ENCODE measurements at regions not wholly inside any gene's neighbourhood (a gene's known extent, or its start where the extent isn't known, plus 50 kb on each side); places are given as distances from the start of the nearest gene placed in this dataset.
"Not testable (repeated sequence)": the region's sequence is repeated elsewhere in the genome, so short reads cannot be mapped to it uniquely, and the experiment has no call there.

- intact Hi-C loops (cut with micrococcal nuclease): no loop called here
Observed at GRCh38 chr6:6080975-6081374, 74.2 kb upstream of the NRN1 start.

DNA sequence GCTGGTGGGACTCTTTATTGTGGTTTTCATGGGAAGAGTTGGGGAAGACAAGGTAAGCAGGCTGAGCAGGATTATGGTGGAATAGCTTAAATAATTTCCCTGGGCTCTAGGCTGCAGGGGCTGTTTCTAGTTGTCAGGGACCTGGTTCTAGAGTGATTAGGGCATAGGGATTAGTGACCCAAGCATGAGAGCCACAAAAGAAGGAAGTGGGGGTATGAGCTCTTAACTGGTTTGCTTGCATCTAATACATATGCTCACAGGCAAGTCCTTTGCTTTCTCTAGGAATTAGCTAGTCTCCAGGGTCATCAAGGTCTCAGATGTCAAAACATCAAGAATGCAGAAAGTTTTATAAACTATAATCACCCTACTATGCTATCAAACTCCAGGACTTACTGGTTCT, 67.5 kb upstream of the NRN1 start:
- H3K27ac ChIP-seq (ENCODE audit: low read length): no peak overlapping the region
- no peak overlapping the region for H3K27ac Mint-ChIP-seq
- ATAC-seq (no peak), DNase-seq (no peak)
- H3K27me3 Mint-ChIP-seq (ENCODE audit: low read depth in 2 of 2): peaks cover 52 to 82% of the 10 kb centered on the region in 2 donors
- intact Hi-C loops (cut with micrococcal nuclease): no loop called here
- H3K9me3 ChIP-seq (ENCODE audit: control insufficient read depth, insufficient read depth, low read length): no peaks in the 10 kb centered on the region
- no peaks in the 10 kb centered on the region for H3K4me1 ChIP-seq (ENCODE audit: control insufficient read depth, insufficient read depth, low read length)
- TF ChIP-seq CTCF (IDR thresholded peaks at IDR 0.05): no peak
- no peak overlapping the region for H3K4me3 Mint-ChIP-seq
- no peaks in the 10 kb centered on the region for H3K36me3 ChIP-seq (ENCODE audit: control insufficient read depth, insufficient read depth, low read length)
- H3K27me3 ChIP-seq (ENCODE audit: control insufficient read depth, insufficient read depth, low read length): peaks cover 8% of the 10 kb centered on the region
- no peaks in the 10 kb centered on the region for H3K36me3 Mint-ChIP-seq
- H3K4me3 ChIP-seq (ENCODE audit: low read length): no peak overlapping the region
- no peaks in the 10 kb centered on the region for H3K9me3 Mint-ChIP-seq
- H3K4me1 Mint-ChIP-seq: no peaks in the 10 kb centered on the region

More at GRCh38 chr6:6080975-6081374, 74.2 kb upstream of the NRN1 start:
- H3K27me3 Mint-ChIP-seq (ENCODE audit: low read depth in 2 of 2): peaks cover 21 to 26% of the 10 kb centered on the region in 2 donors
- Histone ChIP-seq H3K4me1 (ENCODE audit: control insufficient read depth, insufficient read depth, low read length) (no peaks in the 10 kb centered on the region), H3K9me3 (ENCODE audit: control insufficient read depth, insufficient read depth, low read length) (no peaks in the 10 kb centered on the region), H3K27me3 (ENCODE audit: control insufficient read depth, insufficient read depth, low read length) (no peaks in the 10 kb centered on the region), H3K4me3 (ENCODE audit: low read length) (no peak overlapping the region), H3K36me3 (ENCODE audit: control insufficient read depth, insufficient read depth, low read length) (no peaks in the 10 kb centered on the region), H3K27ac (ENCODE audit: low read length) (no peak overlapping the region)
- DNase-seq: no peak
- H3K9me3 Mint-ChIP-seq: no peaks in the 10 kb centered on the region
- no peak overlapping the region for H3K27ac Mint-ChIP-seq
- no peak for ATAC-seq
- no peaks in the 10 kb centered on the region for H3K36me3 Mint-ChIP-seq
- WGBS (ENCODE audit: insufficient coverage): 97% methylated on average over 4 of the region's 4 CpGs
- no peak overlapping the region for H3K4me3 Mint-ChIP-seq
- TF ChIP-seq CTCF (IDR thresholded peaks at IDR 0.05): no peak
- no peaks in the 10 kb centered on the region for H3K4me1 Mint-ChIP-seq

DNA sequence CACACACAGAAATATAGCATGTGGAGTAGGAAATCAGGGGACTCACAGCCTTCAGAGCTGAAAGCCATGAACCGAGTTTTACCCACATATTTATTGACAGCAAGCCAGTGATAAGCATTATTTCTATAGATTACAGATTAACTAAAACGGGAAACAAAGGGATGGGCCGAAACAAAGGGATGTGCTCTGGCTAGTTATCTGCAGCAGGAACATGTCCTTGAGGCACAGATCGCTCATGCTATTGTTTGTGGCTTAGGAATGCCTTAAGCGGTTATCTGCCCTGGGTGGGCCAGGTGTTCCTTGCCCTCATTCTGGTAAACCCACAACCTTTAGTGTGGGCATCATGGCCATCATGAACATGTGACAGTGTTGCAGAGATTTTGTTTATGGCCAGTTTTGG, 61.4 kb upstream of the NRN1 start:
- H3K4me3 Mint-ChIP-seq; ATAC-seq; H3K4me1 Mint-ChIP-seq; H3K36me3 Mint-ChIP-seq; intact Hi-C loops (cut with micrococcal nuclease); H3K4me3 ChIP-seq (ENCODE audit: low read length); H3K4me1 ChIP-seq (ENCODE audit: control insufficient read depth, insufficient read depth, low read length); H3K27me3 ChIP-seq (ENCODE audit: control insufficient read depth, insufficient read depth, low read length); H3K9me3 Mint-ChIP-seq; DNase-seq; H3K27ac Mint-ChIP-seq; H3K9me3 ChIP-seq (ENCODE audit: control insufficient read depth, insufficient read depth, low read length); H3K27ac ChIP-seq (ENCODE audit: low read length); H3K36me3 ChIP-seq (ENCODE audit: control insufficient read depth, insufficient read depth, low read length): not testable (repeated sequence)
- H3K27me3 Mint-ChIP-seq (ENCODE audit: low read depth in 2 of 2): peaks cover 45 to 83% of the 10 kb centered on the region in 2 donors
- WGBS (ENCODE audit: insufficient coverage): 95% methylated on average over 5 of the region's 5 CpGs

- Histone ChIP-seq H3K27me3 (ENCODE audit: control insufficient read depth, insufficient read depth, low read length) (peaks cover 2% of the 10 kb centered on the region), H3K36me3 (ENCODE audit: control insufficient read depth, insufficient read depth, low read length) (no peaks in the 10 kb centered on the region), H3K4me3 (ENCODE audit: low read length) (no peak overlapping the region), H3K4me1 (ENCODE audit: control insufficient read depth, insufficient read depth, low read length) (no peaks in the 10 kb centered on the region), H3K27ac (ENCODE audit: low read length) (no peak overlapping the region), H3K9me3 (ENCODE audit: control insufficient read depth, insufficient read depth, low read length) (no peaks in the 10 kb centered on the region)
- no peak overlapping the region for H3K4me3 Mint-ChIP-seq
- intact Hi-C loops (cut with micrococcal nuclease): no loop called here
- H3K27me3 Mint-ChIP-seq (ENCODE audit: low read depth in 2 of 2): peaks cover 26 to 75% of the 10 kb centered on the region in 2 donors
- no peak for DNase-seq
- TF ChIP-seq CTCF (IDR thresholded peaks at IDR 0.05): no peak
- H3K9me3 Mint-ChIP-seq: no peaks in the 10 kb centered on the region
- WGBS (ENCODE audit: insufficient coverage): 76% methylated on average over 25 of the region's 25 CpGs
- H3K27ac Mint-ChIP-seq: no peak overlapping the region
- H3K4me1 Mint-ChIP-seq: no peaks in the 10 kb centered on the region
- no peaks in the 10 kb centered on the region for H3K36me3 Mint-ChIP-seq
- ATAC-seq: no peak
Observed at GRCh38 chr6:6058054-6058444, 51.3 kb upstream of the NRN1 start.

Data from natural killer cell (primary cell).